GM12878 (cell line): ENCODE measurements at regions not wholly inside any gene's neighbourhood (a gene's known extent, or its start where the extent isn't known, plus 50 kb on each side); places are given as distances from the start of the nearest gene placed in this dataset.

ENCODE experiments used
- ATAC-seq: fragments of 200-7000 bp; cut with Tn5 transposase; 3 replicates; pipeline ENCODE4 v1.9.1; 2020; ENCODE audit warnings: mild to moderate bottlenecking, moderate library complexity
- BruUV-seq: library from RNA; stranded (reverse); fragments of 400-500 nt; replicated peaks from 2 replicates; lab custom pipeline; 2021; lab: Mats Ljungman, UMichigan
- CTCF ChIA-PET: fragments of 300-600 bp; sonication (Branson Sonifier 250); formaldehyde crosslinking; extraction: SDS; loops from one replicate; lab custom pipeline; 2021; ENCODE audit warnings: inconsistent platforms; lab: Yijun Ruan, JAX
- POLR2A ChIA-PET: fragments of 350-600 bp; formaldehyde crosslinking; extraction: SDS; loops from one replicate; lab custom pipeline; 2021; ENCODE audit warnings: inconsistent platforms; lab: Charles Lee
- RAD21 ChIA-PET: fragments of 300-600 bp; sonication (Branson Sonifier 250); formaldehyde crosslinking; loops from one replicate; lab custom pipeline; 2023; ENCODE audit warnings: antibody characterized with exemption; ENCODE audit not compliant: unreplicated experiment; lab: Charles Lee
- SMC1A ChIA-PET: fragments of 300-600 bp; sonication (Branson Sonifier 250); formaldehyde crosslinking; loops from one replicate; lab custom pipeline; 2023; ENCODE audit not compliant: unreplicated experiment, uncharacterized antibody; lab: Charles Lee
- DNase-seq: peaks from one replicate; pipeline ENCODE4 v3.0.0-alpha.2; 2011; ENCODE audit warnings: low read depth, low spot score
- FAIRE-seq: peaks from 3 replicates; lab custom pipeline; 2011; peaks lifted over from hg19 to GRCh38; lab: Jason Lieb, UNC
- H2AFZ ChIP-seq: 2 replicates; pipeline ENCODE4 v1.6.0; 2011; ENCODE audit warnings: low read depth, low read length, control low read depth; ENCODE audit not compliant: control insufficient read depth
- H3K27ac ChIP-seq: 2 replicates; pipeline ENCODE4 v1.5.1; 2011; ENCODE audit warnings: control low read depth; ENCODE audit not compliant: control insufficient read depth, insufficient read depth
- H3K27me3 ChIP-seq, 2 experiments: replicated peaks in 1 of 2; 2 replicates each; pipeline versions ENCODE4 v1.6.0 to v1.6.1; 2011; ENCODE audit warnings: low read length in 1 of 2; ENCODE audit not compliant: control insufficient read depth in 2 of 2, insufficient read depth in 2 of 2
- H3K36me3 ChIP-seq, 2 experiments: 2 replicates each; pipeline ENCODE4 v1.5.1; 2011; ENCODE audit warnings: low read length in 1 of 2; ENCODE audit not compliant: control insufficient read depth in 2 of 2, insufficient read depth in 2 of 2
- H3K4me1 ChIP-seq: 2 replicates; pipeline ENCODE4 v1.6.1; 2011; ENCODE audit warnings: mild to moderate bottlenecking, low read length, moderate library complexity, mixed read lengths; ENCODE audit not compliant: control insufficient read depth, insufficient read depth
- H3K4me2 ChIP-seq: 2 replicates; pipeline ENCODE4 v1.6.0; 2011; ENCODE audit warnings: control low read depth; ENCODE audit not compliant: control insufficient read depth, insufficient read depth
- H3K4me3 ChIP-seq: fragments of 200-600 bp; sonication (generic); 2 replicates; pipeline ENCODE4 v1.5.1; 2016
- H3K79me2 ChIP-seq: 2 replicates; pipeline ENCODE4 v1.6.0; 2011; ENCODE audit warnings: low read length; ENCODE audit not compliant: control insufficient read depth, insufficient read depth
- H3K9ac ChIP-seq: 2 replicates; pipeline ENCODE4 v1.8.0; 2011; ENCODE audit warnings: low read length, control low read depth, mixed read lengths; ENCODE audit not compliant: control insufficient read depth, insufficient read depth
- H3K9me3 ChIP-seq: replicated peaks from 3 replicates; pipeline ENCODE4 v1.5.1; 2011; ENCODE audit warnings: mild to moderate bottlenecking, low read length; ENCODE audit not compliant: control insufficient read depth, insufficient read depth
- H4K20me1 ChIP-seq: 2 replicates; pipeline ENCODE4 v1.6.0; 2011; ENCODE audit not compliant: control insufficient read depth, insufficient read depth
- CEBPB ChIP-seq, 2 experiments: fragments of 150-350 bp in 1 of 2; IDR thresholded peaks; 2 replicates each; pipeline ENCODE4 v1.6.1; 2012 to 2014; ENCODE audit warnings: low read depth in 2 of 2, low read length in 2 of 2, borderline replicate concordance in 1 of 2, inconsistent platforms in 1 of 2
- IKZF1 ChIP-seq: fragments of 450-650 bp; conservative IDR thresholded peaks from 2 replicates; pipeline ENCODE4 v1.6.1; 2017; ENCODE audit warnings: antibody characterized with exemption, mild to moderate bottlenecking
- JUNB ChIP-seq: IDR thresholded peaks from 2 replicates; pipeline ENCODE4 v1.6.1; 2016; ENCODE audit warnings: antibody characterized with exemption, mild to moderate bottlenecking
- PML ChIP-seq: IDR thresholded peaks from 2 replicates; pipeline ENCODE4 v1.6.1; 2012; ENCODE audit warnings: low read length, inconsistent platforms
- SIX5 ChIP-seq: IDR thresholded peaks from 2 replicates; pipeline ENCODE4 v1.6.1; 2011; ENCODE audit warnings: mild to moderate bottlenecking, low read depth, low read length, moderate library complexity; ENCODE audit not compliant: severe bottlenecking
- SPI1 ChIP-seq: IDR thresholded peaks from 2 replicates; pipeline ENCODE4 v1.6.1; 2011; ENCODE audit warnings: low read depth, mild to moderate bottlenecking, low read length, moderate library complexity, borderline replicate concordance; ENCODE audit not compliant: insufficient read depth
- TARDBP ChIP-seq: IDR thresholded peaks from 2 replicates; pipeline ENCODE4 v1.6.1; 2016; ENCODE audit warnings: borderline replicate concordance
- ZNF217 ChIP-seq: fragments of 450-650 bp; IDR thresholded peaks from 2 replicates; pipeline ENCODE4 v1.6.1; 2017; ENCODE audit warnings: antibody characterized with exemption, mild to moderate bottlenecking
- WGBS: methylation state at CpG from one replicate; pipeline ENCODE4 v1.1.6; 2016; ENCODE audit warnings: low lambda C conversion rate; ENCODE audit not compliant: insufficient replicate concordance, insufficient coverage; ENCODE audit errors: missing lambda C conversion rate; 5-methylcytosine and 5-hydroxymethylcytosine counted together
- in situ Hi-C: fragments of 300-500 bp; cut with MboI; formaldehyde crosslinking; loops from 9 replicates; pipeline ENCODE4 v1.14.3; 2018; ENCODE audit warnings: mixed read lengths
- intact Hi-C: fragments of 100-400 bp; cut with micrococcal nuclease; formaldehyde crosslinking; loops from one replicate; pipeline ENCODE4 v1.14.2; 2022; ENCODE audit not compliant: unreplicated experiment
- TF ChIP-seq, protein P1 (sequence below): IDR thresholded peaks from 2 replicates; pipeline ENCODE4 v1.6.1; 2012; ENCODE audit warnings: mild to moderate bottlenecking, low read depth, low read length
- TF ChIP-seq, protein P2 (sequence below): fragments of 450-650 bp; IDR thresholded peaks from 2 replicates; pipeline ENCODE4 v1.6.1; 2016; ENCODE audit warnings: mild to moderate bottlenecking, moderate library complexity, borderline replicate concordance

DNA sequence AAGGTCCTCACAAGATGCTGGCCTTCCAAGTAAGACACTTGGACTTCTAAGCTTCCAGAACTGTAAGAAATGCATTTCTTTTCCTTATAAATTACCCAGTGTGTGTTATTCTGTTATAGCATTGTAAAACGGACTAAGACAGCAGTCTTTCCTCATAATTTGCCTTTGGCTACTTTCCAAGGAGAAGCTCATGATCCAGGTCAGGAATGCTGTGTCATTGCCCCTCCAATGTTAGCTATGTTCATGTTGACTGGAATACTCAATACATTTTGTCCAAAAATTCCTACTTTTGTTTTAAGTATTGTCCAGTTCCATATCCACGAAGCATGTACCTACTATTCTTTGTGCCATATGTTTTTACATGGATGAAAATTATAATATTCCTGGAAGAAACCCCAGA, 234.6 kb downstream of the HS3ST3A1 start:
- POLR2A ChIA-PET = no interaction called here

More for the DNA sequence above, 234.6 kb downstream of the HS3ST3A1 start:
- no peaks in the 10 kb centered on the region for H3K36me3 ChIP-seq
- no peaks in the 10 kb centered on the region for H3K79me2 ChIP-seq
- H2AFZ ChIP-seq = no peak overlapping the region
- RAD21 ChIA-PET = interaction anchor here (0.9 kb wide), 1 partner anchor 30 kb away, joined by 3 read pairs; no protein-coding TSS in a partner anchor
- H3K4me3 ChIP-seq = no peak overlapping the region
- 4% methylated on average over 2 of the region's 2 CpGs for WGBS
- CTCF ChIA-PET = interaction anchor here (0.7 to 1.5 kb wide), 2 partner anchors 29 to 1559 kb away, joined by 3 to 4 read pairs; no protein-coding TSS in a partner anchor
- DNase-seq (no peak), ATAC-seq (no peak), FAIRE-seq (no peak)
- H3K9me3 ChIP-seq = no peaks in the 10 kb centered on the region
- no peaks in the 10 kb centered on the region for H3K4me1 ChIP-seq
- H3K4me2 ChIP-seq = no peak overlapping the region
- intact Hi-C loops (no loop called here), in situ Hi-C loops (no loop called here)
- SMC1A ChIA-PET = no interaction called here
- H4K20me1 ChIP-seq = no peaks in the 10 kb centered on the region
- no peak overlapping the region for H3K9ac ChIP-seq
- no peak overlapping the region for H3K27ac ChIP-seq
- TF ChIP-seq TARDBP (no peak), PML (no peak), CEBPB (IDR thresholded peaks at IDR 0.05; ENCODE audit: borderline replicate concordance in 1 of 2, low read depth in 2 of 2, low read length in 2 of 2) (no peak), ZNF217 (no peak), JUNB (no peak), SIX5 (no peak), SPI1 (no peak), IKZF1 (no peak)
- TF ChIP-seq, protein P1, sequence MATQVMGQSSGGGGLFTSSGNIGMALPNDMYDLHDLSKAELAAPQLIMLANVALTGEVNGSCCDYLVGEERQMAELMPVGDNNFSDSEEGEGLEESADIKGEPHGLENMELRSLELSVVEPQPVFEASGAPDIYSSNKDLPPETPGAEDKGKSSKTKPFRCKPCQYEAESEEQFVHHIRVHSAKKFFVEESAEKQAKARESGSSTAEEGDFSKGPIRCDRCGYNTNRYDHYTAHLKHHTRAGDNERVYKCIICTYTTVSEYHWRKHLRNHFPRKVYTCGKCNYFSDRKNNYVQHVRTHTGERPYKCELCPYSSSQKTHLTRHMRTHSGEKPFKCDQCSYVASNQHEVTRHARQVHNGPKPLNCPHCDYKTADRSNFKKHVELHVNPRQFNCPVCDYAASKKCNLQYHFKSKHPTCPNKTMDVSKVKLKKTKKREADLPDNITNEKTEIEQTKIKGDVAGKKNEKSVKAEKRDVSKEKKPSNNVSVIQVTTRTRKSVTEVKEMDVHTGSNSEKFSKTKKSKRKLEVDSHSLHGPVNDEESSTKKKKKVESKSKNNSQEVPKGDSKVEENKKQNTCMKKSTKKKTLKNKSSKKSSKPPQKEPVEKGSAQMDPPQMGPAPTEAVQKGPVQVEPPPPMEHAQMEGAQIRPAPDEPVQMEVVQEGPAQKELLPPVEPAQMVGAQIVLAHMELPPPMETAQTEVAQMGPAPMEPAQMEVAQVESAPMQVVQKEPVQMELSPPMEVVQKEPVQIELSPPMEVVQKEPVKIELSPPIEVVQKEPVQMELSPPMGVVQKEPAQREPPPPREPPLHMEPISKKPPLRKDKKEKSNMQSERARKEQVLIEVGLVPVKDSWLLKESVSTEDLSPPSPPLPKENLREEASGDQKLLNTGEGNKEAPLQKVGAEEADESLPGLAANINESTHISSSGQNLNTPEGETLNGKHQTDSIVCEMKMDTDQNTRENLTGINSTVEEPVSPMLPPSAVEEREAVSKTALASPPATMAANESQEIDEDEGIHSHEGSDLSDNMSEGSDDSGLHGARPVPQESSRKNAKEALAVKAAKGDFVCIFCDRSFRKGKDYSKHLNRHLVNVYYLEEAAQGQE = no peak
- TF ChIP-seq, protein P2, sequence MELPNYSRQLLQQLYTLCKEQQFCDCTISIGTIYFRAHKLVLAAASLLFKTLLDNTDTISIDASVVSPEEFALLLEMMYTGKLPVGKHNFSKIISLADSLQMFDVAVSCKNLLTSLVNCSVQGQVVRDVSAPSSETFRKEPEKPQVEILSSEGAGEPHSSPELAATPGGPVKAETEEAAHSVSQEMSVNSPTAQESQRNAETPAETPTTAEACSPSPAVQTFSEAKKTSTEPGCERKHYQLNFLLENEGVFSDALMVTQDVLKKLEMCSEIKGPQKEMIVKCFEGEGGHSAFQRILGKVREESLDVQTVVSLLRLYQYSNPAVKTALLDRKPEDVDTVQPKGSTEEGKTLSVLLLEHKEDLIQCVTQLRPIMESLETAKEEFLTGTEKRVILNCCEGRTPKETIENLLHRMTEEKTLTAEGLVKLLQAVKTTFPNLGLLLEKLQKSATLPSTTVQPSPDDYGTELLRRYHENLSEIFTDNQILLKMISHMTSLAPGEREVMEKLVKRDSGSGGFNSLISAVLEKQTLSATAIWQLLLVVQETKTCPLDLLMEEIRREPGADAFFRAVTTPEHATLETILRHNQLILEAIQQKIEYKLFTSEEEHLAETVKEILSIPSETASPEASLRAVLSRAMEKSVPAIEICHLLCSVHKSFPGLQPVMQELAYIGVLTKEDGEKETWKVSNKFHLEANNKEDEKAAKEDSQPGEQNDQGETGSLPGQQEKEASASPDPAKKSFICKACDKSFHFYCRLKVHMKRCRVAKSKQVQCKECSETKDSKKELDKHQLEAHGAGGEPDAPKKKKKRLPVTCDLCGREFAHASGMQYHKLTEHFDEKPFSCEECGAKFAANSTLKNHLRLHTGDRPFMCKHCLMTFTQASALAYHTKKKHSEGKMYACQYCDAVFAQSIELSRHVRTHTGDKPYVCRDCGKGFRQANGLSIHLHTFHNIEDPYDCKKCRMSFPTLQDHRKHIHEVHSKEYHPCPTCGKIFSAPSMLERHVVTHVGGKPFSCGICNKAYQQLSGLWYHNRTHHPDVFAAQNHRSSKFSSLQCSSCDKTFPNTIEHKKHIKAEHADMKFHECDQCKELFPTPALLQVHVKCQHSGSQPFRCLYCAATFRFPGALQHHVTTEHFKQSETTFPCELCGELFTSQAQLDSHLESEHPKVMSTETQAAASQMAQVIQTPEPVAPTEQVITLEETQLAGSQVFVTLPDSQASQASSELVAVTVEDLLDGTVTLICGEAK = no peak
- no TSS peak for BruUV-seq
- no peaks in the 10 kb centered on the region for H3K27me3 ChIP-seq
